Testis (tissue), 2 donors: ENCODE measurements at regions not wholly inside any gene's neighbourhood (a gene's known extent, or its start where the extent isn't known, plus 50 kb on each side); places are given as distances from the start of the nearest gene placed in this dataset.

Experiments
- POLR2A ChIP-seq: fragments of 450-650 bp; IDR thresholded peaks from one replicate; pipeline ENCODE4 v1.6.1; 2017; ENCODE audit warnings: antibody characterized with exemption, mild to moderate bottlenecking, moderate library complexity
- TF ChIP-seq, protein P1 (sequence below), 3 experiments: fragments of 450-650 bp in 2 of 3; fragments of 200-600 bp in 1 of 3; sonication (generic) in 1 of 3; IDR thresholded peaks; one replicate each; pipeline ENCODE4 v1.5.1; 2016 to 2019; ENCODE audit warnings: antibody characterized with exemption in 3 of 3, mild to moderate bottlenecking in 2 of 3, moderate library complexity in 1 of 3

DNA sequence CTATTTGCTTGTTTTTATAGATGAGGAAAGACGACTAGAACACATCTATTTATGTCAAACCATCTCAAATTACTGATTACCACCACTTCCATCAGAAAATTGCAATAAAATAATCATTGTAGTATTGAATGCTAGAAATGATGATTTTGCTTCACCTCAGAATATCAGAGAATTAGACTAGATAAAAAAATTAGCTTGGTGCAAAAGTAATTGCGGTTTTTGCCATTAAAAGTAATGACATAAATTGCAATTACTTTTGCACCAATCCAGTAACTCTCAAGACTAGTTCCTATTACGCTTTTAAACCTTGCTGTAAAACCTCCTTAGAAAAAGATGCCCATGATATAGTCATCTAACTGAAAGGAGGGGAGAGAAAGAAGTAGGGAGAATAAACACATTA is 556.7 kb upstream of the GRIN3A start:
- TF ChIP-seq, protein P1, sequence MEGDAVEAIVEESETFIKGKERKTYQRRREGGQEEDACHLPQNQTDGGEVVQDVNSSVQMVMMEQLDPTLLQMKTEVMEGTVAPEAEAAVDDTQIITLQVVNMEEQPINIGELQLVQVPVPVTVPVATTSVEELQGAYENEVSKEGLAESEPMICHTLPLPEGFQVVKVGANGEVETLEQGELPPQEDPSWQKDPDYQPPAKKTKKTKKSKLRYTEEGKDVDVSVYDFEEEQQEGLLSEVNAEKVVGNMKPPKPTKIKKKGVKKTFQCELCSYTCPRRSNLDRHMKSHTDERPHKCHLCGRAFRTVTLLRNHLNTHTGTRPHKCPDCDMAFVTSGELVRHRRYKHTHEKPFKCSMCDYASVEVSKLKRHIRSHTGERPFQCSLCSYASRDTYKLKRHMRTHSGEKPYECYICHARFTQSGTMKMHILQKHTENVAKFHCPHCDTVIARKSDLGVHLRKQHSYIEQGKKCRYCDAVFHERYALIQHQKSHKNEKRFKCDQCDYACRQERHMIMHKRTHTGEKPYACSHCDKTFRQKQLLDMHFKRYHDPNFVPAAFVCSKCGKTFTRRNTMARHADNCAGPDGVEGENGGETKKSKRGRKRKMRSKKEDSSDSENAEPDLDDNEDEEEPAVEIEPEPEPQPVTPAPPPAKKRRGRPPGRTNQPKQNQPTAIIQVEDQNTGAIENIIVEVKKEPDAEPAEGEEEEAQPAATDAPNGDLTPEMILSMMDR (IDR thresholded peaks at IDR 0.05): no peak
- TF ChIP-seq POLR2A: no peak
